Neural crest cell (in vitro differentiated cells): ENCODE measurements at regions not wholly inside any gene's neighbourhood (a gene's known extent, or its start where the extent isn't known, plus 50 kb on each side); places are given as distances from the start of the nearest gene placed in this dataset. TPM values are rescaled to one million over a fixed set of nuclear protein-coding genes. Genes with fewer than 3 reads are reported as not detected.

Experiments
- DNase-seq: peaks from one replicate; pipeline ENCODE4 v3.0.0; 2021; ENCODE audit warnings: low read depth, mixed read lengths, low spot score
- H3K27ac Mint-ChIP-seq: one replicate; pipeline ENCODE4 v1.8.0; 2021; ENCODE audit warnings: mild to moderate bottlenecking, mixed read lengths; ENCODE audit not compliant: unreplicated experiment
- H3K27me3 Mint-ChIP-seq: 2 replicates; pipeline ENCODE4 v1.8.0; 2021; ENCODE audit warnings: low read depth, mild to moderate bottlenecking, mixed read lengths
- H3K36me3 Mint-ChIP-seq: 2 replicates; pipeline ENCODE4 v1.8.0; 2021; ENCODE audit warnings: low read depth, mild to moderate bottlenecking, mixed read lengths
- H3K4me1 Mint-ChIP-seq: 2 replicates; pipeline ENCODE4 v1.8.0; 2021; ENCODE audit warnings: mixed read lengths
- H3K4me3 Mint-ChIP-seq: one replicate; pipeline ENCODE4 v1.8.0; 2021; ENCODE audit warnings: mild to moderate bottlenecking, mixed read lengths
- H3K9me3 Mint-ChIP-seq: 2 replicates; pipeline ENCODE4 v1.8.0; 2021; ENCODE audit warnings: mixed read lengths
- microRNA-seq: library from miRNA; unstranded; fragments of <30 nt; microRNA quantifications from one replicate; pipeline ENCODE4, GENCODE V29; 2020
- TF ChIP-seq, protein P1 (sequence below): fragments of 200-600 bp; sonication (generic); conservative IDR thresholded peaks from 2 replicates; pipeline ENCODE4 v1.5.0; 2021; ENCODE audit warnings: antibody characterized with exemption, mild to moderate bottlenecking

DNA sequence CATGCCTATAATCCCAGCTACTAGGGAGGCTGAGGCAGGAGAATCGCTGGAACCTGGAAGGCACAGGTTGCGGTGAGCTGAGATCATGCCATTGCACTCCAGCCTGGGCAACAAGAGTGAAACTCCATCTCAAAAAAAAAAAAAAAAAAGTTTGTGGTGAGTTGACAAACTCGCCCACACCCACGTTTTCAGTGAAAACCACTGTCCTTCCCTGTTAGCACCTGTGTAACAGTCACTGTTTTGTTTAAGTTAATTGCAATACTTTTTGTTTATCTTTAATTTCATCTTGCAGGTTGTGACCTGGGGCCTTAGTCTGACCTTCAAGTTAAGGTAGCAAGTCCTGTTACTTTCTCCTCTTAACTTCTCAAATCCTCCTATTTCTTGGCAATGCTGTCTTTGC, 65.5 kb upstream of the SKOR2 start:
- no peak overlapping the region for H3K4me3 Mint-ChIP-seq
- H3K27me3 Mint-ChIP-seq, result peaks cover 31% of the 10 kb centered on the region
- H3K4me1 Mint-ChIP-seq, result no peaks in the 10 kb centered on the region
- no peak overlapping the region for H3K27ac Mint-ChIP-seq
- TF ChIP-seq, protein P1, sequence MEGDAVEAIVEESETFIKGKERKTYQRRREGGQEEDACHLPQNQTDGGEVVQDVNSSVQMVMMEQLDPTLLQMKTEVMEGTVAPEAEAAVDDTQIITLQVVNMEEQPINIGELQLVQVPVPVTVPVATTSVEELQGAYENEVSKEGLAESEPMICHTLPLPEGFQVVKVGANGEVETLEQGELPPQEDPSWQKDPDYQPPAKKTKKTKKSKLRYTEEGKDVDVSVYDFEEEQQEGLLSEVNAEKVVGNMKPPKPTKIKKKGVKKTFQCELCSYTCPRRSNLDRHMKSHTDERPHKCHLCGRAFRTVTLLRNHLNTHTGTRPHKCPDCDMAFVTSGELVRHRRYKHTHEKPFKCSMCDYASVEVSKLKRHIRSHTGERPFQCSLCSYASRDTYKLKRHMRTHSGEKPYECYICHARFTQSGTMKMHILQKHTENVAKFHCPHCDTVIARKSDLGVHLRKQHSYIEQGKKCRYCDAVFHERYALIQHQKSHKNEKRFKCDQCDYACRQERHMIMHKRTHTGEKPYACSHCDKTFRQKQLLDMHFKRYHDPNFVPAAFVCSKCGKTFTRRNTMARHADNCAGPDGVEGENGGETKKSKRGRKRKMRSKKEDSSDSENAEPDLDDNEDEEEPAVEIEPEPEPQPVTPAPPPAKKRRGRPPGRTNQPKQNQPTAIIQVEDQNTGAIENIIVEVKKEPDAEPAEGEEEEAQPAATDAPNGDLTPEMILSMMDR, result no peak
- H3K36me3 Mint-ChIP-seq, result no peaks in the 10 kb centered on the region
- DNase-seq, result no peak
- H3K9me3 Mint-ChIP-seq, result no peaks in the 10 kb centered on the region

DNA sequence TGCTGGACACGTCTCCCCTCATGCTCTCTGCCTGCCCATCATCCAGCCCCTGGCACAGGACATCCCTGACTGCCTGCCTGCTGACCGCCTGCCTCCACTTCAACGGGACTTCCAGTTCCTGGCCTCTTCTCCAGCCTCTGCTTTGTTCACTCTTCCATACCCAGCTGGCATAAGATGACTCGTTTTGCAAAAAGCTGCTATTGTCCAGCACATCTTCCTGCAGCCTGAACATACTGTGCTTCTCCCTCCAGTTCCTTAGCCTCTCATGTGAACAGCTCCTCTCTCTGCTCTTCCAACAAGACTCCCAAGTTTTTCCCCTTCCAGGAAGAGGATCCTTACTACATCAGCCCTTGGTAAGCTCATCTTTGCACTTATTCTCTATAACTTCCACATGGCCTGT, 62.4 kb upstream of the SKOR2 start:
- TF ChIP-seq, protein P1, result no peak
- Mint-ChIP-seq H3K4me1 (no peaks in the 10 kb centered on the region), H3K9me3 (no peaks in the 10 kb centered on the region), H3K27ac (no peak overlapping the region), H3K4me3 (no peak overlapping the region), H3K36me3 (no peaks in the 10 kb centered on the region), H3K27me3 (peaks cover 20% of the 10 kb centered on the region)
- no peak for DNase-seq

DNA sequence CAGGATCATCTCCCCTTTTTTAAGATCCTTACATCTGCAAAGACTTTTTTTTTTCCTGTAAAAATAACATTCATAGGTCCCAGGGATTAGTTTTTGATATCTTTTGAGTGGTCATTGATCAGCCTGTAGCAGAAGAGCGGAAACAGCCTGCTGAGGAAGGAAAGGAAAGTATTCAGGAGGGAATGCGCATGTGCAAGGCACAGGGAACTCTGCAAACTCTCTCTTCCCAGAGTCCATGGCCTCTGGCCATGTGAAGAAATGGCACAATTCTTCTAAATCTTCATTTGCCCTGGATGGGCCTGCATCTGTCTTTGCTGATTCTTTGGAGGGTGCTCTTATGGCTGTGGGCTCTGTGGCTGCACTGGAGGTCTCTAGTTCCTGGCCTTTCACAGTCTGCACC, 60.1 kb upstream of the SKOR2 start:
- Mint-ChIP-seq H3K9me3 (no peaks in the 10 kb centered on the region), H3K36me3 (no peaks in the 10 kb centered on the region), H3K27ac (no peak overlapping the region), H3K4me1 (no peaks in the 10 kb centered on the region), H3K27me3 (peaks cover 8% of the 10 kb centered on the region), H3K4me3 (no peak overlapping the region)
- no peak for DNase-seq
- TF ChIP-seq, protein P1, result no peak

Small RNAs in the stretch of these regions (microRNA-seq; reads per million reads assigned to microRNA genes)
- not detected for gene MIR4527
